ENCODE measurements at regions not wholly inside any gene's neighbourhood (a gene's known extent, or its start where the extent isn't known, plus 50 kb on each side); places are given as distances from the start of the nearest gene placed in this dataset.
"Not testable (repeated sequence)": the region's sequence is repeated elsewhere in the genome, so short reads cannot be mapped to it uniquely, and the experiment has no call there.

DNA sequence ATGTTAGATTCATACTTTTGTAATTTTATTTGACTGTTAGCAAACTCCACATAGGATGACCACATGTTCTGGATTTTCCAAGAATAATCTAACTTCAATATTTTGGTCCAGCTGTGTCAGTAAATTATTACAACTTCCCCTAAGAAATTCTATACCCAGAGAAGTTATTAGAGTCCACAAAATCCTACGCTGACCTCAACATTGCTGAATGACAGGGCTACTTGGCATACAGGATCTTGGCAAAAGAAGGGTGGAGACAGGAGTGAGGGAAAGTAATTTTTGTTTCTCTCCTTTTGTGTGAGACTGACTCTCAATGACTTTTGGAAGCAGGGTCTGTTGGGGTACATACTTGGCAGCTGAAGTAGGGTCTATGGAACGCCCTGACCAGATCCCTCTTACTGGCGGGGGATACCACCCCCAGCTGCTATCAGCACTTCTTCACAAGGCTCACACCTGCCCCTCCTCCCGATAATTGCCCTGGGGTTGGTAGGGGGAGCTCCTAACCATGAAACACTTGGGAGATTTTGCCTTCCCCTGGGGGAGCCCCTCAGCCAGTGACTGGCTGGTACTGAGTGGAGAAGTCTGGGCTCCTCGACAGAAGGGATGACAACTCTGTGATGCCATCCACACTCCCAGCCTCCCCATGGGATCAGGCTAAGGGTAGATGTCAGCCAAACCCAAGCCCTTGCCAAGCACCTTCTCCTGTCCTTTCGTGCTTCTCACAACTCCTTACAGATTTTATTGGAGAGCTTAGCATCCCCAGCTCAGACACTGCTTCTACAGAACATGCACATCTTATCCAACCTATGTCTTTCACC lies 110.6 kb upstream of the FHL2 start:
- Histone ChIP-seq H3K27me3 (ENCODE audit: control insufficient read depth, low read length) (no peaks in the 10 kb centered on the region), H3K79me2 (ENCODE audit: control insufficient read depth, low read length) (no peaks in the 10 kb centered on the region), H4K20me1 (ENCODE audit: control insufficient read depth, insufficient read depth, low read depth, low read length) (no peaks in the 10 kb centered on the region), H3K4me3 (ENCODE audit: low read length) (no peak overlapping the region), H3F3A (ENCODE audit: control insufficient read depth, insufficient read depth) (no peaks in the 10 kb centered on the region), H3K36me3 (ENCODE audit: control insufficient read depth, low read length) (no peaks in the 10 kb centered on the region), H3K4me1 (ENCODE audit: control insufficient read depth, low read length) (peaks cover 6% of the 10 kb centered on the region), H3K9me2 (replicated peaks; ENCODE audit: control insufficient read depth, low read length) (no peaks in the 10 kb centered on the region), H3K9me3 (ENCODE audit: control insufficient read depth, insufficient read depth, low read length) (no peaks in the 10 kb centered on the region), H3K4me2 (ENCODE audit: low read length) (no peak overlapping the region), H3K27ac (ENCODE audit: low read depth, low read length) (no peak overlapping the region)
- TF ChIP-seq, protein P1, sequence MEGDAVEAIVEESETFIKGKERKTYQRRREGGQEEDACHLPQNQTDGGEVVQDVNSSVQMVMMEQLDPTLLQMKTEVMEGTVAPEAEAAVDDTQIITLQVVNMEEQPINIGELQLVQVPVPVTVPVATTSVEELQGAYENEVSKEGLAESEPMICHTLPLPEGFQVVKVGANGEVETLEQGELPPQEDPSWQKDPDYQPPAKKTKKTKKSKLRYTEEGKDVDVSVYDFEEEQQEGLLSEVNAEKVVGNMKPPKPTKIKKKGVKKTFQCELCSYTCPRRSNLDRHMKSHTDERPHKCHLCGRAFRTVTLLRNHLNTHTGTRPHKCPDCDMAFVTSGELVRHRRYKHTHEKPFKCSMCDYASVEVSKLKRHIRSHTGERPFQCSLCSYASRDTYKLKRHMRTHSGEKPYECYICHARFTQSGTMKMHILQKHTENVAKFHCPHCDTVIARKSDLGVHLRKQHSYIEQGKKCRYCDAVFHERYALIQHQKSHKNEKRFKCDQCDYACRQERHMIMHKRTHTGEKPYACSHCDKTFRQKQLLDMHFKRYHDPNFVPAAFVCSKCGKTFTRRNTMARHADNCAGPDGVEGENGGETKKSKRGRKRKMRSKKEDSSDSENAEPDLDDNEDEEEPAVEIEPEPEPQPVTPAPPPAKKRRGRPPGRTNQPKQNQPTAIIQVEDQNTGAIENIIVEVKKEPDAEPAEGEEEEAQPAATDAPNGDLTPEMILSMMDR (IDR thresholded peaks at IDR 0.05; ENCODE audit: low read depth, low read length, poor library complexity, severe bottlenecking) = no peak

DNA sequence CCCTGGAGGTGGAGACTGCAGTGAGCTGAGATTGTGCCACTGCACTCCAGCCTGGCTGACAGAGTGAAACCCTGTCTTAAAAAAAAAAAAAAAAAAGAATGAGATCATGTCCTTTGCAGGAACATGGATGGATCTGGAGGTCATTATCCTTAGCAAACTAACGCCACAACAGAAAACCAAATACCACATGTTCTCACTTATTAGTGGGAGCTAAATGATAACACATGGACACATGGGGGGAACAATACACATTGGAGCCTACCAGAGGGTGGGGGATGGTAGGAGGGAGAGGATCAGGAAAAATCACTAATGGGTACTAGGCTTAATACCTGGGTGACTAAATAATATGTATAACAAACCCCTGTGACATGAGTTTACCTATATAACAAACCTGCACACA lies 108.0 kb upstream of the FHL2 start:
- not testable (repeated sequence) for H3K4me3 ChIP-seq (ENCODE audit: low read length); H3K9me2 ChIP-seq (replicated peaks; ENCODE audit: control insufficient read depth, low read length); H3K9me3 ChIP-seq (ENCODE audit: control insufficient read depth, insufficient read depth, low read length); H3K36me3 ChIP-seq (ENCODE audit: control insufficient read depth, low read length); H4K20me1 ChIP-seq (ENCODE audit: control insufficient read depth, insufficient read depth, low read depth, low read length); H3F3A ChIP-seq (ENCODE audit: control insufficient read depth, insufficient read depth); H3K4me1 ChIP-seq (ENCODE audit: control insufficient read depth, low read length); H3K4me2 ChIP-seq (ENCODE audit: low read length); H3K27ac ChIP-seq (ENCODE audit: low read depth, low read length); H3K27me3 ChIP-seq (ENCODE audit: control insufficient read depth, low read length); H3K79me2 ChIP-seq (ENCODE audit: control insufficient read depth, low read length)

DNA sequence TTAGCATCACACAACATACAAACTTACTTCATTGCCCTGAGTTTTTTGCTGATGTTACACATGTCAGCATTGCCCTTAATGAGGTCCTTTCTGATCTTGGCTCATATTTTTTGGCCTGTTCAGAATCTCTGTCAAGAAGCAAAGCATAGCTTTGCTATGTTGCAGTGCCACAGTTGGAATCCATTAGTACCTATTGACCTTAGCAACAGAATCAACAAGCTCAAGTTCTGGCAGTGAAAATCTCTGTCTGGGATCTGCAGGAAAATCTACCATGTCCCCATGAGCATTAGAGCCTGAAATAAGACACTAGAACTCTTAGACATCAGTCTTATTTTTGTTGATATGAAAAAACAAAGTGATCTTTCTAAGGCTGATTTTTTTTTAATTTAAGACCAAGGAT lies 105.6 kb upstream of the FHL2 start:
- Histone ChIP-seq H3K36me3 (ENCODE audit: control insufficient read depth, low read length) (no peaks in the 10 kb centered on the region), H3K4me2 (ENCODE audit: low read length) (no peak overlapping the region), H4K20me1 (ENCODE audit: control insufficient read depth, insufficient read depth, low read depth, low read length) (no peaks in the 10 kb centered on the region), H3K27me3 (ENCODE audit: control insufficient read depth, low read length) (no peaks in the 10 kb centered on the region), H3F3A (ENCODE audit: control insufficient read depth, insufficient read depth) (no peaks in the 10 kb centered on the region), H3K79me2 (ENCODE audit: control insufficient read depth, low read length) (no peaks in the 10 kb centered on the region), H3K4me1 (ENCODE audit: control insufficient read depth, low read length) (no peaks in the 10 kb centered on the region), H3K9me3 (ENCODE audit: control insufficient read depth, insufficient read depth, low read length) (no peaks in the 10 kb centered on the region), H3K4me3 (ENCODE audit: low read length) (no peak overlapping the region), H3K27ac (ENCODE audit: low read depth, low read length) (no peak overlapping the region), H3K9me2 (replicated peaks; ENCODE audit: control insufficient read depth, low read length) (no peaks in the 10 kb centered on the region)
- TF ChIP-seq, protein P1 (IDR thresholded peaks at IDR 0.05; ENCODE audit: low read depth, low read length, poor library complexity, severe bottlenecking) = no peak
- TF ChIP-seq EZH2phosphoT487 (IDR thresholded peaks at IDR 0.05; ENCODE audit: borderline replicate concordance, low read length) = no peak

DNA sequence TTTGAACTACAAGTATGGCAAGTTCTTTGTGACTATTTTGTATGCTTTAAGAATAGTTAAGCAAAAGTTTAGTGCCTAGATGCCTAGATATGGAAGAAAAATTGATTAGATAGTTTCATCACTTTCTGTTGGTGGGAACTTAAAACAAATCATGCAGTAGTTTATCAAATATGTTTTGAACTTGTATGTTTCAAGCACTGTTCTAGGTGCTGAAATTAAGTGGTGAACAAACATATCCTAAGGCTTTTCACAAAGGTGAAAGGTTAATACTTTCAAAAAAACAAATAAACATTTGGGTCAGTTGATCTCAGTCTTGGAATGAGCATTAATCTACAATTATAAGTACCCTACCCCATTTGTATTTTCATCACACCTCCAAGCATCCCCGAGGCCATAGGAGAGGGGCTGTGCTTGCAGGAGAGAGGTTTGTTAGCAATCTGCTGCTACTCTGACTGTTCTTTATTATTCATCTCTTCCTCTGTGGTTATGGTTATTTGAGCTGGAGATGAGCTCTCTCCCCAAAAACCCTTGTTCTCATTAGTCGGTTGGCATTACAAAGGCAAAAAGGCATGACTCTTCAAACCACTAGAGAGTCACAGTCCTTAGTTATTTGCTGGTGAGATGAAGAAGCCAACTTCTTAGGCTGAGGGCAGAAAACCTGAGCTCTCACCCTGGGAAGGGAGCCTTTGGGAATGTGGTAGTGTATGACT lies 103.9 kb upstream of the FHL2 start:
- Histone ChIP-seq H4K20me1 (ENCODE audit: control insufficient read depth, insufficient read depth, low read depth, low read length) (no peaks in the 10 kb centered on the region), H3K4me3 (ENCODE audit: low read length) (no peak overlapping the region), H3K4me1 (ENCODE audit: control insufficient read depth, low read length) (no peaks in the 10 kb centered on the region), H3K27me3 (ENCODE audit: control insufficient read depth, low read length) (no peaks in the 10 kb centered on the region), H3K27ac (ENCODE audit: low read depth, low read length) (no peak overlapping the region), H3K4me2 (ENCODE audit: low read length) (no peak overlapping the region), H3K9me2 (replicated peaks; ENCODE audit: control insufficient read depth, low read length) (no peaks in the 10 kb centered on the region), H3K36me3 (ENCODE audit: control insufficient read depth, low read length) (no peaks in the 10 kb centered on the region), H3K9me3 (ENCODE audit: control insufficient read depth, insufficient read depth, low read length) (no peaks in the 10 kb centered on the region), H3F3A (ENCODE audit: control insufficient read depth, insufficient read depth) (no peaks in the 10 kb centered on the region), H3K79me2 (ENCODE audit: control insufficient read depth, low read length) (no peaks in the 10 kb centered on the region)
- no peak for TF ChIP-seq EZH2phosphoT487 (IDR thresholded peaks at IDR 0.05; ENCODE audit: borderline replicate concordance, low read length)
- TF ChIP-seq, protein P1 (IDR thresholded peaks at IDR 0.05; ENCODE audit: low read depth, low read length, poor library complexity, severe bottlenecking) = no peak

Data from DOHH2 (cell line).